Loucy (cell line): ENCODE measurements at regions not wholly inside any gene's neighbourhood (a gene's known extent, or its start where the extent isn't known, plus 50 kb on each side); places are given as distances from the start of the nearest gene placed in this dataset.

ENCODE experiments used
- H2AFZ ChIP-seq: fragments of 200-600 bp; sonication (generic); 2 replicates; pipeline ENCODE4 v1.6.0; 2016; ENCODE audit warnings: antibody characterized with exemption, mild to moderate bottlenecking, low read length, moderate library complexity
- H3F3A ChIP-seq: fragments of 200-600 bp; 2 replicates; pipeline ENCODE4 v1.6.0; 2016; ENCODE audit warnings: antibody characterized with exemption, low read depth, mild to moderate bottlenecking
- H3K27me3 ChIP-seq: fragments of 200-600 bp; sonication (generic); 2 replicates; pipeline ENCODE4 v1.6.1; 2014; ENCODE audit warnings: low read length, mild to moderate bottlenecking; ENCODE audit not compliant: insufficient read depth, poor library complexity, severe bottlenecking
- H3K36me3 ChIP-seq: fragments of 200-600 bp; sonication (generic); 2 replicates; pipeline ENCODE4 v1.6.1; 2016; ENCODE audit warnings: low read length; ENCODE audit not compliant: insufficient read depth
- H3K4me1 ChIP-seq: fragments of 200-600 bp; sonication (generic); 2 replicates; pipeline ENCODE4 v1.5.1; 2014; ENCODE audit warnings: low read length, mild to moderate bottlenecking; ENCODE audit not compliant: insufficient read depth, poor library complexity, severe bottlenecking
- H3K4me2 ChIP-seq: fragments of 200-600 bp; sonication (generic); 2 replicates; pipeline ENCODE4 v1.6.0; 2014; ENCODE audit warnings: antibody characterized with exemption, low read length, low read depth, mild to moderate bottlenecking; ENCODE audit not compliant: poor library complexity, severe bottlenecking
- H3K4me3 ChIP-seq: fragments of 200-600 bp; sonication (generic); 2 replicates; pipeline ENCODE4 v1.5.1; 2014; ENCODE audit warnings: low read length, mild to moderate bottlenecking, mixed read lengths; ENCODE audit not compliant: poor library complexity, severe bottlenecking
- H3K79me2 ChIP-seq: fragments of 200-600 bp; sonication (generic); 2 replicates; pipeline ENCODE4 v1.6.1; 2014; ENCODE audit warnings: low read length; ENCODE audit not compliant: insufficient read depth
- H3K9ac ChIP-seq: fragments of 200-600 bp; sonication (generic); 2 replicates; pipeline ENCODE4 v1.6.0; 2014; ENCODE audit warnings: mild to moderate bottlenecking, low read depth, low read length, moderate library complexity; ENCODE audit not compliant: poor library complexity, severe bottlenecking
- H3K9me2 ChIP-seq: fragments of 200-600 bp; sonication (generic); replicated peaks from 2 replicates; pipeline ENCODE4 v1.6.1; 2016; ENCODE audit warnings: low read depth, low read length, mixed read lengths
- H3K9me3 ChIP-seq: fragments of 200-600 bp; sonication (generic); 2 replicates; pipeline ENCODE4 v1.6.1; 2014; ENCODE audit warnings: mild to moderate bottlenecking, antibody characterized with exemption, low read length, low read depth; ENCODE audit not compliant: insufficient read depth
- H4K20me1 ChIP-seq: fragments of 200-600 bp; sonication (generic); 2 replicates; pipeline ENCODE4 v1.6.0; 2014; ENCODE audit warnings: antibody characterized with exemption, low read length, mild to moderate bottlenecking; ENCODE audit not compliant: insufficient read depth, poor library complexity, severe bottlenecking
- EZH2phosphoT487 ChIP-seq: fragments of 200-600 bp; IDR thresholded peaks from 2 replicates; pipeline ENCODE4 v1.6.1; 2018; ENCODE audit warnings: antibody characterized with exemption, mild to moderate bottlenecking, moderate library complexity, borderline replicate concordance
- TF ChIP-seq, protein P1 (sequence below): fragments of 200-600 bp; sonication (generic); conservative IDR thresholded peaks from 2 replicates; pipeline ENCODE4 v1.5.1; 2014; ENCODE audit warnings: mild to moderate bottlenecking, antibody characterized with exemption, low read length

DNA sequence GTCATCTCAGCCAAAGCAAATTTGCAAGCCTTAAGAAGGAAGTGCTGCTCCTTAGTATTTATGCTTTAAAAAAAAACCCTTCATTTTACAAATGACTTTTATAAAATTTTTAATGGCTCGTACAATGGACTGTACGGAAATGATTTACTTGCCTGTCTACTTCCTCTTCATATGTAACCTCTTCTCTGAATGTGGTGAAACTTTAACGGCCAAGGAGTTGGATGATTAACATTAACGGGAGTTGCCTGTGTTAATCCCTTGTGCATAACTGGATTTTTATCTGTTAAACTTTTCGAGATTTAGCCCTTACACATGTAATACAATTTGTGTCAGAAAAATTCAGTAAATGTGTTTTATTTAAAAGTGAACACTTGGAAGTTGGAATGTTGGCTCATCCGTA is 429.4 kb downstream of the TBC1D4 start:
- no peak overlapping the region for H3K9ac ChIP-seq
- H3K4me3 ChIP-seq, result no peak overlapping the region
- H3K4me2 ChIP-seq, result no peak overlapping the region
- H3F3A ChIP-seq, result no peaks in the 10 kb centered on the region
- TF ChIP-seq, protein P1, sequence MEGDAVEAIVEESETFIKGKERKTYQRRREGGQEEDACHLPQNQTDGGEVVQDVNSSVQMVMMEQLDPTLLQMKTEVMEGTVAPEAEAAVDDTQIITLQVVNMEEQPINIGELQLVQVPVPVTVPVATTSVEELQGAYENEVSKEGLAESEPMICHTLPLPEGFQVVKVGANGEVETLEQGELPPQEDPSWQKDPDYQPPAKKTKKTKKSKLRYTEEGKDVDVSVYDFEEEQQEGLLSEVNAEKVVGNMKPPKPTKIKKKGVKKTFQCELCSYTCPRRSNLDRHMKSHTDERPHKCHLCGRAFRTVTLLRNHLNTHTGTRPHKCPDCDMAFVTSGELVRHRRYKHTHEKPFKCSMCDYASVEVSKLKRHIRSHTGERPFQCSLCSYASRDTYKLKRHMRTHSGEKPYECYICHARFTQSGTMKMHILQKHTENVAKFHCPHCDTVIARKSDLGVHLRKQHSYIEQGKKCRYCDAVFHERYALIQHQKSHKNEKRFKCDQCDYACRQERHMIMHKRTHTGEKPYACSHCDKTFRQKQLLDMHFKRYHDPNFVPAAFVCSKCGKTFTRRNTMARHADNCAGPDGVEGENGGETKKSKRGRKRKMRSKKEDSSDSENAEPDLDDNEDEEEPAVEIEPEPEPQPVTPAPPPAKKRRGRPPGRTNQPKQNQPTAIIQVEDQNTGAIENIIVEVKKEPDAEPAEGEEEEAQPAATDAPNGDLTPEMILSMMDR, result no peak
- no peak for TF ChIP-seq EZH2phosphoT487
- H3K79me2 ChIP-seq, result no peaks in the 10 kb centered on the region
- no peaks in the 10 kb centered on the region for H3K4me1 ChIP-seq
- no peaks in the 10 kb centered on the region for H3K36me3 ChIP-seq
- 0 out of 2 replicates have a peak, but pooled peaks cover 8% of the 10 kb centered on the region for H3K9me2 ChIP-seq
- no peaks in the 10 kb centered on the region for H4K20me1 ChIP-seq
- no peaks in the 10 kb centered on the region for H3K9me3 ChIP-seq
- H3K27me3 ChIP-seq, result no peaks in the 10 kb centered on the region
- no peak overlapping the region for H2AFZ ChIP-seq

DNA sequence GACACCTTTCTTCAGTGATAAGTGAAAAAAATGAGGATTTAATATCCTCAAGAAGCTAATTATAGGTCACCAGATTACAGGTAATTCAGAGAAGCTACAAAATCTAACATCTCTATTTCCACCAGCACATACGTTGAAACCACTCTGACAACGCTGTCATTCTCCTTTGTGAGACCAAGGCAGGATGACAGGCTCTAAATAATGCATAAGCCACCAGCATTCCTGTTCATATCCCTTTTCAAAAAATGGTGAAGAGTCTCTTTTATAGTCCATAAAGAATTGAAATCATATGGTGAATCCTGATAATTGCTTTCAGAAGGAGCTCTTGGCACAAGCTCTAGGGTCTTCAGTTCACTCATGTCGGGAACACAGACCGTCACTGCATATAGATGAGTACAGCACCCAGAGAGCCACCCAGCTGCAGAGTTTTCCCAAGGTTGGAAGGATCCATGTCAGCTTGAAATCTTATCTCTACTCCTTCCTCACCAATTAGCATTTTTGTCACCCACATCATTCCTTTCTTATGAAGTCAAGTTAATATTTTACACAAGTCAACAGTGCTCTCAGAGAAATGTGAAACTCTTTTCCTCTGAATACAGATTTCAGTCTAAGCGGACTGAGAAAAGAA is 431.4 kb downstream of the TBC1D4 start:
- Histone ChIP-seq H3F3A (no peaks in the 10 kb centered on the region), H3K9me2 (0 out of 2 replicates have a peak, but pooled peaks cover 8% of the 10 kb centered on the region), H3K4me3 (no peak overlapping the region), H4K20me1 (no peaks in the 10 kb centered on the region), H3K9me3 (no peaks in the 10 kb centered on the region), H3K27me3 (no peaks in the 10 kb centered on the region), H3K4me1 (no peaks in the 10 kb centered on the region), H2AFZ (no peak overlapping the region), H3K4me2 (no peak overlapping the region), H3K36me3 (no peaks in the 10 kb centered on the region), H3K9ac (no peak overlapping the region), H3K79me2 (no peaks in the 10 kb centered on the region)
- no peak for TF ChIP-seq EZH2phosphoT487
- TF ChIP-seq, protein P1, result no peak

DNA sequence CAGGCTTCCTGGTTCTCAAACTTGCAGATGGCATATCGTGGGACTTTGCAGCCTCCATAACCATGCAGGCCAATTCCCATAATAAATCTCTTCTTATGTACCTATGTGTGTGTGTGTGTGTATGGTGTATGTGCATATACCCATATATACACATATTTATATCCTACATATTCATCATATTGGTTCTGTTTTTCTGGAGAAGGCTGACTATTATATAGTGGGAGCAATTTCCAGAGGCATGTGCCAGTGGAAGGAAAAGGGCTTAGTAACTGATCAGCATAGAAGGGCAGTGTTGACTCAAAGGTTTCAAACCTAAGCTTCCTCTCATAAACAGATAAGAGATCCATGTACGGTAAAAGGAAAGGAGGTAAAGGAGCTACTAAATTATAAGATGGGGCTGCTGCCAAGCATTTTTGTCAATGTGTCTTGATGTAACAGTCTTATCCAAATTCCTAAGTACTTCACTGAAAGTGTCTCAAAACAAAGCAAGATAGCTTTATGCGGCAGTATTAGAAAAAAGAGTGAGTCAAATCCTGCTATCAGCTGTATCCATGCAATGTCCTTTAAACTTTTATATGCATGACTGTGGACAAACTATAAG is 432.1 kb downstream of the TBC1D4 start:
- no peak overlapping the region for H3K4me3 ChIP-seq
- no peaks in the 10 kb centered on the region for H3K36me3 ChIP-seq
- no peaks in the 10 kb centered on the region for H3K4me1 ChIP-seq
- no peaks in the 10 kb centered on the region for H3K9me3 ChIP-seq
- H3K27me3 ChIP-seq, result no peaks in the 10 kb centered on the region
- no peak overlapping the region for H2AFZ ChIP-seq
- H3K4me2 ChIP-seq, result no peak overlapping the region
- H3K9me2 ChIP-seq, result 0 out of 2 replicates have a peak, but pooled peaks cover 8% of the 10 kb centered on the region
- H4K20me1 ChIP-seq, result no peaks in the 10 kb centered on the region
- H3K9ac ChIP-seq, result no peak overlapping the region
- TF ChIP-seq EZH2phosphoT487, result no peak
- TF ChIP-seq, protein P1, result no peak
- no peaks in the 10 kb centered on the region for H3K79me2 ChIP-seq
- no peaks in the 10 kb centered on the region for H3F3A ChIP-seq
